Prostate gland (tissue), 2 donors: ENCODE measurements at regions not wholly inside any gene's neighbourhood (a gene's known extent, or its start where the extent isn't known, plus 50 kb on each side); places are given as distances from the start of the nearest gene placed in this dataset.

ENCODE experiments used
- POLR2A ChIP-seq: fragments of 450-650 bp; IDR thresholded peaks from one replicate; pipeline ENCODE4 v1.6.1; 2016; ENCODE audit warnings: antibody characterized with exemption, mild to moderate bottlenecking
- POLR2AphosphoS5 ChIP-seq: sonication (generic); formaldehyde crosslinking; IDR thresholded peaks from one replicate; pipeline ENCODE4 v1.6.1; 2017; ENCODE audit warnings: antibody characterized with exemption
- TF ChIP-seq, protein P1 (sequence below), 4 experiments: fragments of 200-600 bp in 2 of 4; fragments of 450-650 bp in 2 of 4; sonication (generic) in 2 of 4; IDR thresholded peaks; 1 replicate in 3 of 4; 2 replicates in 1 of 4; pipeline ENCODE4 v1.5.1; 2016 to 2019; ENCODE audit warnings: antibody characterized with exemption in 4 of 4, mild to moderate bottlenecking in 2 of 4, moderate library complexity in 2 of 4

DNA sequence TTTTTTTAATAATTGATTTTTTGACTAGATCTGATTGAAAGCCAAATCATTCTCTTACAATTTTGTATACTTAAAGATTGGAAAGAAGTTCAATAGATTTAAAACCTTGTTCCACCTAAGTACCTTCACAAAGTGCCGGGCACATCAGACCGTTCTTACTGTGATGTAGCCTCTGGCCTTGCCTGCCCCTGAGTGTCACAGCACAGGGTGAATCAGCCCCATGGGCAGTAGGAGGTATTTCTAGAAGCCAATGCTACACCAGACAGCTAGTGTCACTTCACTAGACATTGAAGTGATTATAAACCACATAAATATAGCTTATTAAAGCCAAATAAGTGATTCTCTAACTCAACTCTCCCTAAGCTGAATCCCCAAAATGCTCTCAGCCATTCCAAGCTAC lies 131.3 kb downstream of the LACC1 start:
- TF ChIP-seq POLR2A: no peak
- TF ChIP-seq, protein P1, sequence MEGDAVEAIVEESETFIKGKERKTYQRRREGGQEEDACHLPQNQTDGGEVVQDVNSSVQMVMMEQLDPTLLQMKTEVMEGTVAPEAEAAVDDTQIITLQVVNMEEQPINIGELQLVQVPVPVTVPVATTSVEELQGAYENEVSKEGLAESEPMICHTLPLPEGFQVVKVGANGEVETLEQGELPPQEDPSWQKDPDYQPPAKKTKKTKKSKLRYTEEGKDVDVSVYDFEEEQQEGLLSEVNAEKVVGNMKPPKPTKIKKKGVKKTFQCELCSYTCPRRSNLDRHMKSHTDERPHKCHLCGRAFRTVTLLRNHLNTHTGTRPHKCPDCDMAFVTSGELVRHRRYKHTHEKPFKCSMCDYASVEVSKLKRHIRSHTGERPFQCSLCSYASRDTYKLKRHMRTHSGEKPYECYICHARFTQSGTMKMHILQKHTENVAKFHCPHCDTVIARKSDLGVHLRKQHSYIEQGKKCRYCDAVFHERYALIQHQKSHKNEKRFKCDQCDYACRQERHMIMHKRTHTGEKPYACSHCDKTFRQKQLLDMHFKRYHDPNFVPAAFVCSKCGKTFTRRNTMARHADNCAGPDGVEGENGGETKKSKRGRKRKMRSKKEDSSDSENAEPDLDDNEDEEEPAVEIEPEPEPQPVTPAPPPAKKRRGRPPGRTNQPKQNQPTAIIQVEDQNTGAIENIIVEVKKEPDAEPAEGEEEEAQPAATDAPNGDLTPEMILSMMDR (IDR thresholded peaks at IDR 0.05): no peak
- TF ChIP-seq POLR2AphosphoS5: no peak
